Right atrium auricular region (tissue), 2 donors: ENCODE measurements at regions not wholly inside any gene's neighbourhood (a gene's known extent, or its start where the extent isn't known, plus 50 kb on each side); places are given as distances from the start of the nearest gene placed in this dataset.

Experiments
- DNase-seq: peaks from one replicate; pipeline ENCODE4 v3.0.0-alpha.2; 2019; ENCODE audit warnings: low spot score
- H3K27ac ChIP-seq, 2 donors: fragments of 200-600 bp; sonication (generic); 1 replicate in 1 of 2; 2 replicates in 1 of 2; pipeline ENCODE4 v1.5.1; 2016 to 2019
- H3K27me3 ChIP-seq, 2 donors: fragments of 200-600 bp; sonication (generic); one replicate each; pipeline versions ENCODE4 v1.5.1 to v1.6.0; 2017 to 2019
- H3K36me3 ChIP-seq: fragments of 200-600 bp; sonication (generic); one replicate; pipeline ENCODE4 v1.5.1; 2016
- H3K4me1 ChIP-seq, 2 donors: fragments of 200-600 bp; sonication (generic); one replicate each; pipeline versions ENCODE4 v1.5.1 to v1.6.0; 2017 to 2019
- H3K4me3 ChIP-seq, 2 donors: fragments of 200-600 bp; sonication (generic); 1 replicate in 1 of 2; 2 replicates in 1 of 2; pipeline ENCODE4 v1.5.1; 2017 to 2019; ENCODE audit warnings: mild to moderate bottlenecking in 1 of 2, moderate library complexity in 1 of 2
- H3K9me3 ChIP-seq, 2 donors: fragments of 200-600 bp; sonication (generic); one replicate each; pipeline ENCODE4 v1.5.1; 2019
- CTCF ChIP-seq, 2 donors: fragments of 200-600 bp; sonication (generic); IDR thresholded peaks; one replicate each; pipeline ENCODE4 v1.5.1; 2019; ENCODE audit warnings: antibody characterized with exemption in 2 of 2

- no peak for DNase-seq
- no peaks in the 10 kb centered on the region for H3K27me3 ChIP-seq
- H3K9me3 ChIP-seq = no peaks in the 10 kb centered on the region
- TF ChIP-seq CTCF (IDR thresholded peaks at IDR 0.05) = no peak
- no peak overlapping the region for H3K4me3 ChIP-seq
- peaks cover 0 to 16% of the 10 kb centered on the region in 2 donors for H3K4me1 ChIP-seq
- H3K27ac ChIP-seq = no peak overlapping the region
- no peaks in the 10 kb centered on the region for H3K36me3 ChIP-seq
Measured at GRCh38 chr2:128503399-128504245, 185.0 kb upstream of the HS6ST1 start.

GRCh38 chr2:128504246-128505149 is 185.8 kb upstream of the HS6ST1 start:
- H3K36me3 ChIP-seq = no peaks in the 10 kb centered on the region
- TF ChIP-seq CTCF (IDR thresholded peaks at IDR 0.05) = no peak
- peaks cover 0 to 16% of the 10 kb centered on the region in 2 donors for H3K4me1 ChIP-seq
- no peak for DNase-seq
- no peaks in the 10 kb centered on the region for H3K27me3 ChIP-seq
- H3K9me3 ChIP-seq = no peaks in the 10 kb centered on the region
- no peak overlapping the region for H3K4me3 ChIP-seq
- H3K27ac ChIP-seq = no peak overlapping the region

- TF ChIP-seq CTCF (IDR thresholded peaks at IDR 0.05) = no peak
- DNase-seq = no peak
- H3K27me3 ChIP-seq = no peaks in the 10 kb centered on the region
- peaks cover 0 to 16% of the 10 kb centered on the region in 2 donors for H3K4me1 ChIP-seq
- H3K9me3 ChIP-seq = no peaks in the 10 kb centered on the region
- no peak overlapping the region for H3K27ac ChIP-seq
- no peak overlapping the region for H3K4me3 ChIP-seq
- H3K36me3 ChIP-seq = no peaks in the 10 kb centered on the region
Measured at GRCh38 chr2:128505150-128505490, 186.5 kb upstream of the HS6ST1 start.

- H3K36me3 ChIP-seq = no peaks in the 10 kb centered on the region
- TF ChIP-seq CTCF (IDR thresholded peaks at IDR 0.05) = no peak
- no peaks in the 10 kb centered on the region for H3K9me3 ChIP-seq
- no peaks in the 10 kb centered on the region for H3K27me3 ChIP-seq
- no peak overlapping the region for H3K4me3 ChIP-seq
- no peak for DNase-seq
- H3K4me1 ChIP-seq = peaks cover 0 to 16% of the 10 kb centered on the region in 2 donors
- no peak overlapping the region for H3K27ac ChIP-seq
Measured at GRCh38 chr2:128505575-128506526, 187.2 kb upstream of the HS6ST1 start.

- no peak for TF ChIP-seq CTCF (IDR thresholded peaks at IDR 0.05)
- Histone ChIP-seq H3K36me3 (no peaks in the 10 kb centered on the region), H3K27ac (no peak overlapping the region), H3K4me3 (no peak overlapping the region), H3K4me1 (peaks cover 0 to 16% of the 10 kb centered on the region in 2 donors), H3K9me3 (no peaks in the 10 kb centered on the region), H3K27me3 (no peaks in the 10 kb centered on the region)
- no peak for DNase-seq
Measured at GRCh38 chr2:128506534-128506933, 187.9 kb upstream of the HS6ST1 start.
